Gastrocnemius medialis (tissue), 4 donors: ENCODE measurements at regions not wholly inside any gene's neighbourhood (a gene's known extent, or its start where the extent isn't known, plus 50 kb on each side); places are given as distances from the start of the nearest gene placed in this dataset.

Experiments
- ATAC-seq, 2 donors: fragments of 150-250 bp; one replicate each; pipeline ENCODE4 v1.9.1; 2016
- DNase-seq, 2 donors: peaks; one replicate each; pipeline ENCODE4 v3.0.0-alpha.2; 2019
- H3K27ac ChIP-seq, 4 donors: fragments of 200-600 bp; sonication (generic); 1 replicate in 1 of 4; 2 replicates in 3 of 4; pipeline ENCODE4 v1.5.1; 2016 to 2018; ENCODE audit warnings: mild to moderate bottlenecking in 2 of 4, moderate library complexity in 1 of 4
- H3K27me3 ChIP-seq, 3 donors: fragments of 200-600 bp; sonication (generic) in 2 of 3; 1 replicate in 1 of 3; 2 replicates in 2 of 3; pipeline versions ENCODE4 v1.5.1 to v1.6.0; 2016 to 2019; ENCODE audit warnings: mild to moderate bottlenecking in 1 of 3, moderate library complexity in 1 of 3
- H3K36me3 ChIP-seq, 2 donors: fragments of 200-600 bp; sonication (generic) in 1 of 2; one replicate each; pipeline ENCODE4 v1.5.1; 2017 to 2018
- H3K4me1 ChIP-seq, 2 donors: fragments of 200-600 bp; sonication (generic) in 1 of 2; one replicate each; pipeline ENCODE4 v1.5.1; 2016 to 2017; ENCODE audit warnings: mild to moderate bottlenecking in 2 of 2
- H3K4me3 ChIP-seq, 4 donors: fragments of 200-600 bp; sonication (generic) in 3 of 4; 1 replicate in 1 of 4; 2 replicates in 3 of 4; pipeline ENCODE4 v1.5.1; 2016 to 2019; ENCODE audit warnings: mild to moderate bottlenecking in 2 of 4
- H3K9me3 ChIP-seq, 3 donors: fragments of 200-600 bp; sonication (generic) in 2 of 3; 1 replicate in 1 of 3; 2 replicates in 2 of 3; pipeline ENCODE4 v1.5.1; 2016 to 2019
- POLR2A ChIP-seq, 2 donors: fragments of 450-650 bp; IDR thresholded peaks; one replicate each; pipeline ENCODE4 v1.6.1; 2017; ENCODE audit warnings: antibody characterized with exemption in 2 of 2, mild to moderate bottlenecking in 2 of 2, moderate library complexity in 2 of 2
- in situ Hi-C, 4 donors: fragments of 200-750 bp; cut with MboI; loops; one replicate each; pipeline versions ENCODE4 v1.15.0 to v1.8.0; 2017; ENCODE audit warnings: low sequenced_read_pairs in 4 of 4
- intact Hi-C: fragments of 100-400 bp; cut with DNase I; formaldehyde crosslinking; loops from one replicate; pipeline ENCODE4 v1.15.1; 2023; ENCODE audit warnings: low total_unique reads
- TF ChIP-seq, protein P1 (sequence below), 5 experiments: fragments of 450-650 bp in 3 of 5; fragments of 200-600 bp in 2 of 5; sonication (generic) in 2 of 5; IDR thresholded peaks in 4 of 5; conservative IDR thresholded peaks in 1 of 5; 1 replicate in 4 of 5; 2 replicates in 1 of 5; pipeline ENCODE4 v1.5.1; 2016 to 2019; ENCODE audit warnings: antibody characterized with exemption in 5 of 5, mild to moderate bottlenecking in 3 of 5, moderate library complexity in 3 of 5

DNA sequence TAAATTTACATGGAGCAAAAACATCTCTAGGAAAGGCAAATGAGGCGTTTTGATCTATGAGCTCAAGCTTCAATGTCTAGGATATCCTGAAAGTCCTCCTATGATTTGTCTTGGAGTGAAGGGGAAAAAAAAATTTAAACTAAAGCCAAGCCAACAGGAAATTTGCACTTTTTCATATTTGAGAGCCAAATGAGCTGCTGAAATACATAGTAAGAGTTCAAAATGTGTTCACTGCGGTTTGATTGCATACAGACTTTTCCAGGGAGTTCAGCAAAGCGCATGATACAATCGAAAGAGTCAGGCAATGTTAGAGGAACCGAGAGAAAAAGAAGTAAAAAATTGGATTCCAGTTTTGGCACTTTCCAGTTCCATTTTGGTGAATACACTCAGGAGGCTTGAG, 633.4 kb upstream of the MGMT start:
- Histone ChIP-seq H3K9me3 (no peaks in the 10 kb centered on the region), H3K27ac (no peak overlapping the region), H3K4me1 (no peaks in the 10 kb centered on the region), H3K4me3 (no peak overlapping the region), H3K27me3 (no peaks in the 10 kb centered on the region), H3K36me3 (no peaks in the 10 kb centered on the region)
- intact Hi-C loops, result no loop called here
- ATAC-seq (no peak), DNase-seq (no peak)
- in situ Hi-C loops, result no loop called here
- TF ChIP-seq, protein P1, sequence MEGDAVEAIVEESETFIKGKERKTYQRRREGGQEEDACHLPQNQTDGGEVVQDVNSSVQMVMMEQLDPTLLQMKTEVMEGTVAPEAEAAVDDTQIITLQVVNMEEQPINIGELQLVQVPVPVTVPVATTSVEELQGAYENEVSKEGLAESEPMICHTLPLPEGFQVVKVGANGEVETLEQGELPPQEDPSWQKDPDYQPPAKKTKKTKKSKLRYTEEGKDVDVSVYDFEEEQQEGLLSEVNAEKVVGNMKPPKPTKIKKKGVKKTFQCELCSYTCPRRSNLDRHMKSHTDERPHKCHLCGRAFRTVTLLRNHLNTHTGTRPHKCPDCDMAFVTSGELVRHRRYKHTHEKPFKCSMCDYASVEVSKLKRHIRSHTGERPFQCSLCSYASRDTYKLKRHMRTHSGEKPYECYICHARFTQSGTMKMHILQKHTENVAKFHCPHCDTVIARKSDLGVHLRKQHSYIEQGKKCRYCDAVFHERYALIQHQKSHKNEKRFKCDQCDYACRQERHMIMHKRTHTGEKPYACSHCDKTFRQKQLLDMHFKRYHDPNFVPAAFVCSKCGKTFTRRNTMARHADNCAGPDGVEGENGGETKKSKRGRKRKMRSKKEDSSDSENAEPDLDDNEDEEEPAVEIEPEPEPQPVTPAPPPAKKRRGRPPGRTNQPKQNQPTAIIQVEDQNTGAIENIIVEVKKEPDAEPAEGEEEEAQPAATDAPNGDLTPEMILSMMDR (IDR thresholded peaks at IDR 0.05 in 4 of 5, conservative IDR thresholded peaks at IDR 0.05 in 1 of 5), result no peak
- no peak for TF ChIP-seq POLR2A (IDR thresholded peaks at IDR 0.05)

DNA sequence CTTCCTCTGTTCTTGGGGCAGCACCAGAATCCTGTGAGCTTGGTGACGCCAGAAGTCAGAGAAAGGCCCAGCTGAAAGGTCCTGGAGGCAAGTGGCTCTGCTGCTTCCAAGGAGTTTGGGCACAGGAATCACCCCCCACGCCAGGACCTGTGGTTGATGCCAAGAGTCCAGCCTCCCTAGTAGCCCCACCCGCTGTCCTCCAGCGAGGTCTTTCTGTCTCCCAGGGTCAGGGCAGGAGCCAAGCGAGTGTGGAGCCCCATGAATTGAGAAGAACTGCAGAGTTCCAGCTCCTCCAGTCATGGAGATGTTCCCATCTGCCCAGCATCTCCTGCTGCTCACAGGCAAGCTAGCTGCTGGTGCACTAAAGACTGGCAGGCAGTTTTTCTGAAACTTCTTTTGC, 631.7 kb upstream of the MGMT start:
- DNase-seq, result no peak
- Histone ChIP-seq H3K27me3 (no peaks in the 10 kb centered on the region), H3K36me3 (no peaks in the 10 kb centered on the region), H3K9me3 (no peaks in the 10 kb centered on the region), H3K4me3 (no peak overlapping the region), H3K4me1 (no peaks in the 10 kb centered on the region), H3K27ac (no peak overlapping the region)
- ATAC-seq, result no peak
- in situ Hi-C loops (no loop called here), intact Hi-C loops (no loop called here)
- no peak for TF ChIP-seq POLR2A (IDR thresholded peaks at IDR 0.05)
- TF ChIP-seq, protein P1 (IDR thresholded peaks at IDR 0.05 in 4 of 5, conservative IDR thresholded peaks at IDR 0.05 in 1 of 5), result no peak

DNA sequence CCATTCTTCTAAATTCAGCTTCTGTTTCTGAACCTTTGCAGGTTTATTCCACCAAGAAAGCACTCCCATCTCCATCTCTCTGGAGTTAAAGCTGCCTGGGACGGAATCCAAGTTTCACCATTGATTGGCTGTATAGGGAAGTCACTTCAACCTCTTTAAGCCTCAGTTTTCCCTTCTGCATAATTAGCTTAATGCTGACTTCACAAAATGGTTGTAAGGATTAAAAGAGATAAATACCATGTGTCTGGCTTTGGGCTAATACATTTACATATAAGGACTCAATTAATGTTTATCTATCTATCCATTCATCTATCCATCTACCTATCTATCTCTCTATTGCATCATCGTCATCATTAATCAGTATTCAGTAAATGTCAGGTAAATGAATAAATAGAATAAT, 629.6 kb upstream of the MGMT start:
- Histone ChIP-seq H3K36me3 (no peaks in the 10 kb centered on the region), H3K4me1 (no peaks in the 10 kb centered on the region), H3K4me3 (no peak overlapping the region), H3K9me3 (no peaks in the 10 kb centered on the region), H3K27me3 (no peaks in the 10 kb centered on the region), H3K27ac (no peak overlapping the region)
- DNase-seq (no peak), ATAC-seq (no peak)
- in situ Hi-C loops, result no loop called here
- intact Hi-C loops, result no loop called here
- TF ChIP-seq, protein P1 (IDR thresholded peaks at IDR 0.05 in 4 of 5, conservative IDR thresholded peaks at IDR 0.05 in 1 of 5), result no peak
- no peak for TF ChIP-seq POLR2A (IDR thresholded peaks at IDR 0.05)

DNA sequence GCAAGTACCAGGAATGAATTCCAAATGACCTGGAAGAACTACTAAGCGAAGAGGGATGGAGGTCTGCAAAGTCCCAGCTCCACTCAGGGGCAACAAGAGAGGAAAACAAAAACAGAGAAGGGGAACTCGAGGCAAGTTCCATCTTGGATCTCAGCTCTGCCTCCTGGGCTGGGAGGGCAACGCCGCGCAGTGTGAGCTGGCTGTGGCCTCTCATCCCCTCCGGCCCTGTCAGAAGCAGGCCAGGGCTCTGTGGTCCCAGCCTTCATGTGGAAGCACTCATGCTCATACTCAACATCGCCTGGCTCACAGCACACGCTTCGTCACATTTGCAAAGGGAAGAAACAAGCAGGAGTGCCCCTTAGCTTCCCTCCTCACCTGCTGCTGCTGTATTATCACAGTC, 627.9 kb upstream of the MGMT start:
- ATAC-seq, result no peak
- Histone ChIP-seq H3K4me1 (no peaks in the 10 kb centered on the region), H3K36me3 (no peaks in the 10 kb centered on the region), H3K27ac (no peak overlapping the region), H3K9me3 (no peaks in the 10 kb centered on the region), H3K27me3 (no peaks in the 10 kb centered on the region), H3K4me3 (no peak overlapping the region)
- in situ Hi-C loops (no loop called here), intact Hi-C loops (no loop called here)
- TF ChIP-seq, protein P1 (IDR thresholded peaks at IDR 0.05 in 4 of 5, conservative IDR thresholded peaks at IDR 0.05 in 1 of 5), result no peak
- no peak for TF ChIP-seq POLR2A (IDR thresholded peaks at IDR 0.05)
- DNase-seq, result no peak

DNA sequence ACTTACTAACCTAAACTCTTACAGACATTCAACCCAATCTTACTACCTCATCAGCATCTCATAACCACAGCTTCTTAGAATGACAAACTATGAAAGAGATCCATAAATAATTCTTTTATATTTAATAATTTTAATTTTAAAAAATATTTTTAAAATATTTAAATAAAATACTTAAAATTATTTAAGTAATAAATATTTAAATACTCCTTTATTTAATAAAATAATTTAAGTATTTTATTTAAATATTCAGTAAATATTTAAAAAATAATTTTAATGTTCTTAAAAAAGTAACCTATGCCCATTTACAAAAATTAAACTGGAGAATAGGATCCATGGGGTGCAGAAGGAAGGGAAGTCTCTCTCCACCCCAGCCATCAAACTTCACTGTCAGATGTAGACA, 627.3 kb upstream of the MGMT start:
- DNase-seq (no peak), ATAC-seq (no peak)
- Histone ChIP-seq H3K27me3 (no peaks in the 10 kb centered on the region), H3K9me3 (no peaks in the 10 kb centered on the region), H3K4me1 (no peaks in the 10 kb centered on the region), H3K4me3 (no peak overlapping the region), H3K27ac (no peak overlapping the region), H3K36me3 (no peaks in the 10 kb centered on the region)
- intact Hi-C loops, result no loop called here
- in situ Hi-C loops, result no loop called here
- TF ChIP-seq POLR2A (IDR thresholded peaks at IDR 0.05), result no peak
- TF ChIP-seq, protein P1 (IDR thresholded peaks at IDR 0.05 in 4 of 5, conservative IDR thresholded peaks at IDR 0.05 in 1 of 5), result no peak
